HEK293T (cell line): ENCODE measurements at regions not wholly inside any gene's neighbourhood (a gene's known extent, or its start where the extent isn't known, plus 50 kb on each side); places are given as distances from the start of the nearest gene placed in this dataset.

ENCODE experiments used
- CTBP1 ChIP-seq: fragments of 450-650 bp; IDR thresholded peaks from 2 replicates; pipeline ENCODE4 v1.6.1; 2016; ENCODE audit warnings: borderline replicate concordance
- ELF4 ChIP-seq: fragments of 450-650 bp; IDR thresholded peaks from 2 replicates; pipeline ENCODE4 v1.6.1; 2017; ENCODE audit warnings: antibody characterized with exemption
- NFRKB ChIP-seq: fragments of 450-650 bp; IDR thresholded peaks from 2 replicates; pipeline ENCODE4 v1.6.1; 2016; ENCODE audit warnings: mild to moderate bottlenecking, moderate library complexity
- SP1 ChIP-seq: fragments of 450-650 bp; IDR thresholded peaks from 2 replicates; pipeline ENCODE4 v1.6.1; 2017
- SUZ12 ChIP-seq: fragments of 450-650 bp; IDR thresholded peaks from 2 replicates; pipeline ENCODE4 v1.6.1; 2016; ENCODE audit warnings: mild to moderate bottlenecking
- TARDBP ChIP-seq: fragments of 450-650 bp; IDR thresholded peaks from 2 replicates; pipeline ENCODE4 v1.6.1; 2016

DNA sequence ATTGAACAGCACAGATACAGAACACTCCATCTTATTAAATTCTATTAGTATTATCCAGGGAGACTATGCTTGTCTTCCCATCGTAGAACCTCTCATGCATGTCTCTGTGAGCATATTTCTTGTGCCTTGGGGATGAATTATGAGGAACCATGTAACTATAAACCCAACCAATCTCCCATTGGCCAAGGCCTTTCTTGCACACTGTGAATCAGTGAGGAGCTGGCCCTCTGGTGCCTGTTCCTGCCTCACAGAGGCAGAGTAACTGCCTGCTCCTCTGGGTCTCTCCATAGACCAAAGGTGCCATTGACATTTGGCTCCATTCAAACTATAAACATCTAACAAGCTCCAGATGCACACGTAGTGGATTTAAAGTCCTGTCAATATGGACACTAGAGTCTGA lies 190.4 kb downstream of the ENC1 start:
- no peak for TF ChIP-seq NFRKB
- no peak for TF ChIP-seq CTBP1
- TF ChIP-seq SP1 = no peak
- TF ChIP-seq SUZ12 = no peak
- no peak for TF ChIP-seq ELF4
- no peak for TF ChIP-seq TARDBP
